Hepatocyte (in vitro differentiated cells): ENCODE measurements at regions not wholly inside any gene's neighbourhood (a gene's known extent, or its start where the extent isn't known, plus 50 kb on each side); places are given as distances from the start of the nearest gene placed in this dataset.

Experiments used
- EZH2 ChIP-seq: fragments of 200-600 bp; sonication (generic); IDR thresholded peaks from 2 replicates; pipeline ENCODE4 v1.6.1; 2016; ENCODE audit warnings: antibody characterized with exemption, mild to moderate bottlenecking, borderline replicate concordance
- TF ChIP-seq, protein P1 (sequence below): fragments of 200-600 bp; sonication (generic); IDR thresholded peaks from 2 replicates; pipeline ENCODE4 v1.5.1; 2016; ENCODE audit warnings: antibody characterized with exemption, mild to moderate bottlenecking; ENCODE audit not compliant: poor library complexity

DNA sequence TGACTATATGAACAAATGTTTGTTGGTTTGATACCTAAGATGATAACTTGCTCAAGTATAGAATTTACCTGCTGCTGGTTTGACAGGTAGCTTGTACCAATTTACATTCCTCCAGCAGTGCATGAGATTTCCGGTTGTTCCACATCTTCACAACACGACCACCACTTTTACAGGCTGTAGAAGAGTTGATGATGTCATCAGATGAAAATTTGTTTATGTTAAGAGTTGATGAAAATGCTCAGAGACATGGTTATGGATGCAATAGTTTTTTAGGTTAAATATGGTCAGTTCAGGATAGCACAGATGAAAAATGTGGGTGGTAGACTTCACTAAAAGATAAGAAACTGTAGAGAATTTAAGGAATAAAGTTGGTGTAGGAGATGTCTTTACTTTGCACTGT lies 468.3 kb downstream of the PCDH18 start:
- no peak for TF ChIP-seq EZH2
- TF ChIP-seq, protein P1, sequence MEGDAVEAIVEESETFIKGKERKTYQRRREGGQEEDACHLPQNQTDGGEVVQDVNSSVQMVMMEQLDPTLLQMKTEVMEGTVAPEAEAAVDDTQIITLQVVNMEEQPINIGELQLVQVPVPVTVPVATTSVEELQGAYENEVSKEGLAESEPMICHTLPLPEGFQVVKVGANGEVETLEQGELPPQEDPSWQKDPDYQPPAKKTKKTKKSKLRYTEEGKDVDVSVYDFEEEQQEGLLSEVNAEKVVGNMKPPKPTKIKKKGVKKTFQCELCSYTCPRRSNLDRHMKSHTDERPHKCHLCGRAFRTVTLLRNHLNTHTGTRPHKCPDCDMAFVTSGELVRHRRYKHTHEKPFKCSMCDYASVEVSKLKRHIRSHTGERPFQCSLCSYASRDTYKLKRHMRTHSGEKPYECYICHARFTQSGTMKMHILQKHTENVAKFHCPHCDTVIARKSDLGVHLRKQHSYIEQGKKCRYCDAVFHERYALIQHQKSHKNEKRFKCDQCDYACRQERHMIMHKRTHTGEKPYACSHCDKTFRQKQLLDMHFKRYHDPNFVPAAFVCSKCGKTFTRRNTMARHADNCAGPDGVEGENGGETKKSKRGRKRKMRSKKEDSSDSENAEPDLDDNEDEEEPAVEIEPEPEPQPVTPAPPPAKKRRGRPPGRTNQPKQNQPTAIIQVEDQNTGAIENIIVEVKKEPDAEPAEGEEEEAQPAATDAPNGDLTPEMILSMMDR = no peak
